ELF-1 (cell line): ENCODE measurements at regions not wholly inside any gene's neighbourhood (a gene's known extent, or its start where the extent isn't known, plus 50 kb on each side); places are given as distances from the start of the nearest gene placed in this dataset.

Experiments
- DNase-seq: peaks from one replicate; pipeline ENCODE4 v3.0.0-alpha.2; 2016; ENCODE audit warnings: low read depth, low spot score

DNA sequence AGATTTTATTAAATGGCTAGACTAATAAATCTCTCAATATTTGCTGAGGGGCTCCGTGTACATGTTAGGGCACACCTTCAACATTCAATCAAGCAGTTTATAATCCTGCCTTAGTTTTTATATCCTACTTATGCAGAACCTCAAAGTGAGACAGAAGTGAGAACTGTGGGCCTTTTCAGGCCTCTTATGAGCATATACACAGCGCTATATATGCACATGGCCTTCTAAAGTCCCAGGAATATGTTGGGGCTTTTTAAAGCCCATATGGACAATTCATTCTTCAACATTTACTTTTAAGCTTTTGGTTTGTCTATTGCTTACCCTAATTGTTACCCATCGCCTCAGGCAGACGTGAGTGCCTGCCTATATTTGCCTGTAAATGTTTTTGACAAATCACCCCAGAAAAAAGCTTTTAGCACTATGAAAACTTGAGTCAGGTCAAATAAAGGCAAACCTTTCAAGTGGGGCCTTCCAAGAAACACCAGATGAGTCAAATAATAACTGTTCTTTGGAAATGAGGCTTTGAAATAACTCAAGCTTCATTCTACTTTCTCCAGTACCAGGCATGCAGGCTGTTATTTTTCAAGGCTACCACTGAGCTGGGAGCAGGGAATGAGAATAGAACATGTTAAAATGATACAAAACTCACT, 58.2 kb downstream of the ESM1 start:
- no peak for DNase-seq

- no peak for DNase-seq
Observed at GRCh38 chr5:54924487-54924886, 60.9 kb downstream of the ESM1 start.

GRCh38 chr5:54917323-54917722, 68.1 kb downstream of the ESM1 start:
- DNase-seq, result no peak

DNA sequence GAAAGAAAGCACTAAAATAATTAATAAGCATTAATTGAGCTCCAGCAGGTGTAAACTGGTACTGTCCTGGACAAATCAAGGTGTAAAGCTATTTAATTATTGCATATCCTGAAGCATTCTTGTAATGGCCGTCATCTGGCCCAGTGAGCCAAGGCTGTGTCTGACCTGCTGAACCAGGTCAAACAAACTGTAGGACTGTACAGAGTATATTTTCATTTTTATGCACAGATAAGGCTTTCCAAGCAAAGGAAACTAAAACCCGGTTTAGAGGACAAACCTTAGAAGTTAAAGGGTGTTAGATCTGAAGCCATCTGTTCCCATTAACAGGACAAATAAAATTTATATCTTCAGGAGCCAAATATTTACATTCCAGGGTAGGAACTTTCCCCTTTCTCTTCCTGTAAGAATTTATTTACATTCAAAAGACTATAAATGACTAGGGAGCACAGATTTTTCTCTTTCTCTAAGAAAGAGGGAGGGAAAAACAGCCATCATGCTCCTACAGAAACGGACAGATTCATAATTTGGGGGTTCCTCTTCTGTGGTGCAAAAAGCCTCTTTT, 69.8 kb downstream of the ESM1 start:
- no peak for DNase-seq

DNA sequence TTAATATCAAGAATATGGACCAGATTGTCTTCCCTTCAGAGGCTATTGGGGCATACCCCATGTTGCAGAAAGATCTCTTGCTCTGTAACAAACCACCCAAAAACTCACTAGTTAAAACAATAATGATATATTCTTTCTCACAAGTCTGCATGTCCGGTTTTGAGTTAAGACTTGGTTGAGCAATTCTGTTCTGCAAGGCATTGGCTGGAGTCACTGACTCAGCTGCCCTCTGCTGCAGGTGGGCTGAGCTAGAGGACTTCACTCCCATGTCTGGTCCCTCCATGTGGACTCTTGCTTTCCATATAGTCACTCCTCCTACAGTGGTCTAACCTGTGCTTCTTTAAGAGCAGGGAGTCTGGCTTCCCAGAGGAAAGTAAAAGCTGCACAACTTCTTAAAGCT, 73.4 kb downstream of the ESM1 start:
- DNase-seq, result no peak

- no peak for DNase-seq
Observed at GRCh38 chr5:54909911-54910870, 75.2 kb downstream of the ESM1 start.

DNA sequence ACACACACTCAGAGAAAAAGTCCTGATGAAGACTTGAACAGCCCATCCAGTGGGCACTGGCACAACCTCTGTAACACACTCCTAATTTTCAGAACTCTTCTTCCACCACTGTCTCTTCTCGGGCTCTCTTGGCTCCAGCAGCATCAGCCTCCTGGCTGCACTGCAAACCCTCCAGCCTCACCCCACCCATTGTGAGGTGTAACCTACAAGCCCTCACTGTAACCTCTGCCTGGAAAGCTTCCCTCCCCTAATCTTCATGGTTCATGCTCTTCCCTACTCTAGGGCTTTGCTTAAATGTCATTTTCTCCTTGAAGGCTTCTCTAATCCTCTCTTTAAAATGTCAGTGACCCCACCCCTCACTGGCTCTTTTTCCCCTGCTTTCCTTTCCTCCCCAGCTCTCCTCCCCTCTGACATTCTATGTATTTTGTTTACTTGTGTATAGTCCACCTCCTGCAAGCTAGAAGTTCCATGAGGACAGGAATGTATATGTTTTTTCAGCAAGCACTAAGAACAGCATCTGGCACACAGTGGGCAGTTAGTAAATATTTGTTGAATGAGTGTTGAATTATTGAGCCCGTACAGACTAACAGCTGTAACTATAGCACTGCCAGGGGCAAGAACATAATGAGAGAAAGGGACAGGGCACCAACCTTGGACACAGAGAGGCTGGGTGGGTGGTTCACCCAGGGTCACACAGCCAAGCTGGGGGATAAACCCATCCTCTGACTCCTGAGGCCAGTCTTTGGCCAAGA, 76.4 kb downstream of the ESM1 start:
- no peak for DNase-seq

- peak; percentile 54 for DNase-seq
Observed at GRCh38 chr5:54905942-54906537, 79.4 kb downstream of the ESM1 start.

DNA sequence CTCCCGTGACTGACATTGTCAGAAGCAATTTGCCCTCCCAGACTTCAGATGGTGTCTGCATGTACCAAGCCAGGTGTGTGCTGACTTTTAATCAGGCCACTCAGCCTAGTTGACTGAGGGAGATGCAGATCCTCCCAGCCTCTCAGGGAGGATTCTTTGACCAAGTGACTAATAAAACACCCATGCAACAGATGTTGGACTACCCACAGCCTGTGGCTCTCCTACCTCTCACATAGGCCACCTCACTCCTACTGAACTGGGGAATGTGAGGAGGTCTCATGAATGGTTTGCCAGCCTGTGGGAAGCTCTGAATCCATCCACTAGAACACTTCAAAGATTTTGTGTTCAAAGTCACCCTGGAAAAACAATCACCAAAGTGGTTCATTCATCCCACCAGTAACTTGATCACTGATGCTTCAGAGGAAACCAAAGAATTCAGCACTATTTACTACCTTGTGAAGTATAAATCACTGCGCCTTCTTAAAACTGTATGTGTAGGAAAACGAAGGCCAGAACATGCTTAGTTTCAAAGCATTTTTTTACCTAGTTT, 80.1 kb downstream of the ESM1 start:
- DNase-seq, result no peak

- peak; percentile 37 for DNase-seq
Observed at GRCh38 chr5:54904425-54904824, 81.0 kb downstream of the ESM1 start.

DNA sequence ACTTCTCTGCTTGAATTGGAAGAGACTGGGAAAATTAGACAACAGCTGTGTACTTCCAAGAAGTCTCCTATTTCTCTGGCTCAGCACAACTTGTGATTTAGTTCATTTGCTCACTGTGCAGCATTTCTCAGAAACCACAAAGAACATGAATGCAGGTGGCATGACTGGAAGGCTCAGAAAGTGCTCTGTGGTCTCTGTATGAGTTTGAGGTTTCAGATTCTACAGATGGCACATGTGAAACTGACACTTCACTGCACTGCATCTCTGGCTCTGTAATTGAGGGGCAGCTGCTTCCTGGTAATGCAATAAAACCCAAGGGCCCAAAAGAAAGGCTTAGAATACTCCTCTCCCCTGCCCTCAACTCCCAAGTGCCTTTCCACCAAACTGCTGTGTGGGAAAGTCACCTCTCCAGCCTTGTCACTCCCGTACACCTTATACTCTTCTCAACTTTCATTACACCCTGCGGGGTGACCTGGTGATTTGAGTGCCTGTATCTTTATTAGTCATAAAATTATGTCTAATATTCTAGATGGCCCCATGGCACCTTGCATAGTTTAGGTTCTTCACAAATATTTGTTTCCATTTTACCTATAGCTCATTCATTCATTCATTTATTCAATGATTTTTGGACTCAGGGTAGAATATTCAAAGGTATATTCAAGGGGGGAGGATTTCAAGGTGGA, 82.5 kb downstream of the ESM1 start:
- DNase-seq, result no peak

DNA sequence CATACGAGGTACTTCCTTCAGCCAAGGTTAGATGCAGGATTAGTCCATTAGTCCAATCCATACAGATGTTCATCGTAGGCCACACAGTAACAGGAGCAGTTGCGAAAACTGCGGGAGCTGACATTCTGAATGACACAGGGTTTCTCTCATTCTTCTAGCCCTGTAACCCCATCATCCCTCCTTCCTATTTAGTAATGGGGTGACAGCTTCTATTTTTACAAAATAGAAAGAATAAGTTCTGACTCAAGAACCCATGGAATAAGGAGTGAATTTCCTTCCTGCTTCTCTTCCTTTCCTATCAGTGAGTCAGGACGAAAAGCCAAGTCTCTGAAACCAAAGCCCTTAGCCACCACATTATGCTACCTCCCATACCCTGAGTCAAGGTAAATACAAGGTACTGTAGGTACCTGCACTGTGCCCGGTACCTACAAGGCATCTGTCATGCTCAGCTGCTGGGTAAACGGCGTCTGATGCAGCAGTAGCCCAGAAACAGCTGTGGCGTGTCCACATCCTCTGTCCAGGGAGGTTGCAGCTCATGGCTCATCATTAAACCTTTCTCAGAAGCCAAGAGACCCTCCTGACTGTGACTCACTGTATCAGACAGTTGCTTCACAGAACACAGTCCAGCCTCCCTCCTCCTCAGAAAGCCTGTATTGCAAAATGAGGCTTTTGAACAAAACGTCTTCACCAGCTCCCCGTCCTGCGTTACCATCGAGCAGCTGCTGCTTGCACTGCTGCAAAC, 84.2 kb downstream of the ESM1 start:
- no peak for DNase-seq

DNA sequence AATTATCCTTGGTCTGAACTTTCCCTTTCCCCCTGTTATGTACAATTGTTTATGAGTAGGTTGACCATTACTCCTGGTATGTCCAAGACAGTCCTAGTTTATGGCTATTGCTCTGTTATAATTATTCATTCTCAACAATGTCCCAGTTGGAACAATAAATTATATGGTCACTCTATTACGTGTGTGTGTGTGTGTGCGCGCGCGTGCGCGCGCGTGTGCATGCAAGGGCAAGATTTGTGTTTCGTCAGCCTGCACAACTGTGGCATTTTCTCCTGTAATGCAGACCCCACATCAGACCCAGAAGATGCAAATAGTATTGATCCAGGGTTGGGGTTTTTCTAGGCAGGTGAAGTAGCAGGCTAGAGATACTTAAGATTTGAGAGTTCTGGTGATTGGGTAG, 88.4 kb downstream of the ESM1 start:
- DNase-seq, result no peak

DNA sequence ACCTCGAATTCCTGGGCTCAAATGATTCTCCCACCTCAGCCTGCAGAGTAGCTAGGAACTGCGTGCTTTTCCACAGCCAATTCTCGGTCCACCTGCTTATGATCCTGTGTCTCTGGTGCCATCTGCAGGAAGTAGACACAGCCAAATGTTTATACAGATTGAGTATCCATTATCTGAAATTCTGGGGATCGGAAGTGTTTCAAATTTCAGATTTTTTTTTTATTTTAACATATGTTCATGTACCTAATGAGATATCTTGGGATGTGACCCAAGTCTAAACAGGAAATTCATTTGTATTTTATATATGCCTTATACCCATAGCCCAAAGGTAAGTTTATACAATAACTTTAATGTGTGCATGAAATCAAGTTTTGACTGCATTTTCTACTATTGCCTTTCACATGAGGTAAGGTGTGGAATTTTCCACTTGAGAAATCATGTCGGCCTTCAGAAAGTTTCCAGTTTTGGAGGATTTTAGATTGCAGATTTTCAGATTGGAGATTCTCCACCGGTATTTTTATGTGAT, 89.5 kb downstream of the ESM1 start:
- DNase-seq, result peak; percentile 20

GRCh38 chr5:54894957-54895815, 90.2 kb downstream of the ESM1 start:
- no peak for DNase-seq

- DNase-seq, result no peak
Observed at GRCh38 chr5:54889826-54890225, 95.6 kb downstream of the ESM1 start.

- DNase-seq, result no peak
Observed at GRCh38 chr5:54887663-54888062, 97.7 kb downstream of the ESM1 start.

- DNase-seq, result no peak
Observed at GRCh38 chr5:54886866-54887265, 98.5 kb downstream of the ESM1 start.

- DNase-seq, result no peak
Observed at GRCh38 chr5:54885636-54886035, 99.8 kb downstream of the ESM1 start.
